ENCODE measurements at regions not wholly inside any gene's neighbourhood (a gene's known extent, or its start where the extent isn't known, plus 50 kb on each side); places are given as distances from the start of the nearest gene placed in this dataset.
"Not testable (repeated sequence)": the region's sequence is repeated elsewhere in the genome, so short reads cannot be mapped to it uniquely, and the experiment has no call there.

DNA sequence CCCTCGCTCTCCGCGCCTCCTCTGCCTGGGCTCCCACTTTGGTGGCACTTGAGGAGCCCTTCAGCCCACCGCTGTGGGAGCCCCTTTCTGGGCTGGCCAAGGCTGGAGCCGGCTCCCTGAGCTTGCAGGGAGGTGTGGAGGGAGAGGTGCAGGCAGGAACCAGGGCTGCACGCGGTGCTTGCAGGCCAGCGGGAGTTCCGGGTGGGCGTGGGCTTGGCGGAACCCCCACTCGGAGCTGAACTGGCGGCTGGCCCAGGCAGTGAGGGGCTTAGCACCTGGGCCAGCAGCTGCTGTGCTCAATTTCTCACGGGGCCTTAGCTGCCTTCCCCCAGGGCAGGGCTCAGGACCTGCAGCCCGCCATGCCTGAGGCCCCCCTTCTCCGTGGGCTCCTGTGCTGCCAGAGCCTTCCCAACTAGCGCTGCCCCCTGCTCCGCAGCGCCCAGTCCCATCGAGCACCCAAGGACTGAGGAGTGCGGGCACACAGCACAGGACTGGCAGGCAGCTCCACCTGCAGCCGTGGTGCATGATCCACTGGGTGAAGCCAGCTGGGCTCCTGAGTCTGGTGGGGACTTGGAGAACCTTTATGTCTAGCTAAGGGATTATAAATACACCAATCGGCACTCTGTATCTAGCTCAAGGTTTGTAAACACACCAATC is 200.2 kb upstream of the RIMS1 start:
- TF ChIP-seq POLR2A (IDR thresholded peaks at IDR 0.05), result not testable (repeated sequence)
- TF ChIP-seq, protein P1, sequence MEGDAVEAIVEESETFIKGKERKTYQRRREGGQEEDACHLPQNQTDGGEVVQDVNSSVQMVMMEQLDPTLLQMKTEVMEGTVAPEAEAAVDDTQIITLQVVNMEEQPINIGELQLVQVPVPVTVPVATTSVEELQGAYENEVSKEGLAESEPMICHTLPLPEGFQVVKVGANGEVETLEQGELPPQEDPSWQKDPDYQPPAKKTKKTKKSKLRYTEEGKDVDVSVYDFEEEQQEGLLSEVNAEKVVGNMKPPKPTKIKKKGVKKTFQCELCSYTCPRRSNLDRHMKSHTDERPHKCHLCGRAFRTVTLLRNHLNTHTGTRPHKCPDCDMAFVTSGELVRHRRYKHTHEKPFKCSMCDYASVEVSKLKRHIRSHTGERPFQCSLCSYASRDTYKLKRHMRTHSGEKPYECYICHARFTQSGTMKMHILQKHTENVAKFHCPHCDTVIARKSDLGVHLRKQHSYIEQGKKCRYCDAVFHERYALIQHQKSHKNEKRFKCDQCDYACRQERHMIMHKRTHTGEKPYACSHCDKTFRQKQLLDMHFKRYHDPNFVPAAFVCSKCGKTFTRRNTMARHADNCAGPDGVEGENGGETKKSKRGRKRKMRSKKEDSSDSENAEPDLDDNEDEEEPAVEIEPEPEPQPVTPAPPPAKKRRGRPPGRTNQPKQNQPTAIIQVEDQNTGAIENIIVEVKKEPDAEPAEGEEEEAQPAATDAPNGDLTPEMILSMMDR (IDR thresholded peaks at IDR 0.05), result not testable (repeated sequence)

Data from thyroid gland (tissue), 4 donors.